H1 (cell line): ENCODE measurements at regions not wholly inside any gene's neighbourhood (a gene's known extent, or its start where the extent isn't known, plus 50 kb on each side); places are given as distances from the start of the nearest gene placed in this dataset.

ENCODE experiments used
- TF ChIP-seq, protein P1 (sequence below): fragments of 300-600 bp; sonication (generic); IDR thresholded peaks from 2 replicates; pipeline ENCODE4 v1.7.1; 2012; ENCODE audit warnings: low read length, moderate library complexity, mild to moderate bottlenecking, inconsistent platforms; ENCODE audit not compliant: insufficient replicate concordance

DNA sequence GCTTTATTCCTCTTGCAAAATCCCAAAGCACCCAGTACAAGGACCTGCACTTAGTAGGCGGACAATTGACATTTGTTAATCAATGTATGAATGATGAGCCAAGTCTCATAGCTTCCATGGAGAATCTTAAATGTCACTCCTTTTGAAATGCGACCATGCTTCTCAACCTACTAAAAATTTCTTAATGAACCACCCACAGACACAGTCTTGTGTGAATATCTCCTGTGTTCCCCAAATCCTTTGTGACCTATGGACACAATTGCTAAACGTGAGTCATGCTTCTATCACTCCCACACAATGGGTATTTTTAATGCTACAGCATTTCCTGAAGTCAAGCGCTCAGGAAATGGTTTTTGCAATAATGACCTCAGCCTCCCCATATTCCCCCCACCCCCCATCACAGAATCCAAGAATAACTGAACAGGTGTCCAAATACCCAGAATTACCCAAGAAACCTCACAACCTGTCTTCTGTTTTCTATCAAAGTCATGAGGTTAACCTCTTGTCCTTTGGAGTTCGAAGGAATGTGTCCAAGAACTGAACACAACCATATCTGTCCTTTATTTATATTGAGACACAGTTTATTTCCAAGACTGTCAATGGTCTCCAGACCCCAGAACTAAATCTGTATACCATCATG, 163.6 kb upstream of the PLEKHG7 start (continued):
- TF ChIP-seq, protein P1, sequence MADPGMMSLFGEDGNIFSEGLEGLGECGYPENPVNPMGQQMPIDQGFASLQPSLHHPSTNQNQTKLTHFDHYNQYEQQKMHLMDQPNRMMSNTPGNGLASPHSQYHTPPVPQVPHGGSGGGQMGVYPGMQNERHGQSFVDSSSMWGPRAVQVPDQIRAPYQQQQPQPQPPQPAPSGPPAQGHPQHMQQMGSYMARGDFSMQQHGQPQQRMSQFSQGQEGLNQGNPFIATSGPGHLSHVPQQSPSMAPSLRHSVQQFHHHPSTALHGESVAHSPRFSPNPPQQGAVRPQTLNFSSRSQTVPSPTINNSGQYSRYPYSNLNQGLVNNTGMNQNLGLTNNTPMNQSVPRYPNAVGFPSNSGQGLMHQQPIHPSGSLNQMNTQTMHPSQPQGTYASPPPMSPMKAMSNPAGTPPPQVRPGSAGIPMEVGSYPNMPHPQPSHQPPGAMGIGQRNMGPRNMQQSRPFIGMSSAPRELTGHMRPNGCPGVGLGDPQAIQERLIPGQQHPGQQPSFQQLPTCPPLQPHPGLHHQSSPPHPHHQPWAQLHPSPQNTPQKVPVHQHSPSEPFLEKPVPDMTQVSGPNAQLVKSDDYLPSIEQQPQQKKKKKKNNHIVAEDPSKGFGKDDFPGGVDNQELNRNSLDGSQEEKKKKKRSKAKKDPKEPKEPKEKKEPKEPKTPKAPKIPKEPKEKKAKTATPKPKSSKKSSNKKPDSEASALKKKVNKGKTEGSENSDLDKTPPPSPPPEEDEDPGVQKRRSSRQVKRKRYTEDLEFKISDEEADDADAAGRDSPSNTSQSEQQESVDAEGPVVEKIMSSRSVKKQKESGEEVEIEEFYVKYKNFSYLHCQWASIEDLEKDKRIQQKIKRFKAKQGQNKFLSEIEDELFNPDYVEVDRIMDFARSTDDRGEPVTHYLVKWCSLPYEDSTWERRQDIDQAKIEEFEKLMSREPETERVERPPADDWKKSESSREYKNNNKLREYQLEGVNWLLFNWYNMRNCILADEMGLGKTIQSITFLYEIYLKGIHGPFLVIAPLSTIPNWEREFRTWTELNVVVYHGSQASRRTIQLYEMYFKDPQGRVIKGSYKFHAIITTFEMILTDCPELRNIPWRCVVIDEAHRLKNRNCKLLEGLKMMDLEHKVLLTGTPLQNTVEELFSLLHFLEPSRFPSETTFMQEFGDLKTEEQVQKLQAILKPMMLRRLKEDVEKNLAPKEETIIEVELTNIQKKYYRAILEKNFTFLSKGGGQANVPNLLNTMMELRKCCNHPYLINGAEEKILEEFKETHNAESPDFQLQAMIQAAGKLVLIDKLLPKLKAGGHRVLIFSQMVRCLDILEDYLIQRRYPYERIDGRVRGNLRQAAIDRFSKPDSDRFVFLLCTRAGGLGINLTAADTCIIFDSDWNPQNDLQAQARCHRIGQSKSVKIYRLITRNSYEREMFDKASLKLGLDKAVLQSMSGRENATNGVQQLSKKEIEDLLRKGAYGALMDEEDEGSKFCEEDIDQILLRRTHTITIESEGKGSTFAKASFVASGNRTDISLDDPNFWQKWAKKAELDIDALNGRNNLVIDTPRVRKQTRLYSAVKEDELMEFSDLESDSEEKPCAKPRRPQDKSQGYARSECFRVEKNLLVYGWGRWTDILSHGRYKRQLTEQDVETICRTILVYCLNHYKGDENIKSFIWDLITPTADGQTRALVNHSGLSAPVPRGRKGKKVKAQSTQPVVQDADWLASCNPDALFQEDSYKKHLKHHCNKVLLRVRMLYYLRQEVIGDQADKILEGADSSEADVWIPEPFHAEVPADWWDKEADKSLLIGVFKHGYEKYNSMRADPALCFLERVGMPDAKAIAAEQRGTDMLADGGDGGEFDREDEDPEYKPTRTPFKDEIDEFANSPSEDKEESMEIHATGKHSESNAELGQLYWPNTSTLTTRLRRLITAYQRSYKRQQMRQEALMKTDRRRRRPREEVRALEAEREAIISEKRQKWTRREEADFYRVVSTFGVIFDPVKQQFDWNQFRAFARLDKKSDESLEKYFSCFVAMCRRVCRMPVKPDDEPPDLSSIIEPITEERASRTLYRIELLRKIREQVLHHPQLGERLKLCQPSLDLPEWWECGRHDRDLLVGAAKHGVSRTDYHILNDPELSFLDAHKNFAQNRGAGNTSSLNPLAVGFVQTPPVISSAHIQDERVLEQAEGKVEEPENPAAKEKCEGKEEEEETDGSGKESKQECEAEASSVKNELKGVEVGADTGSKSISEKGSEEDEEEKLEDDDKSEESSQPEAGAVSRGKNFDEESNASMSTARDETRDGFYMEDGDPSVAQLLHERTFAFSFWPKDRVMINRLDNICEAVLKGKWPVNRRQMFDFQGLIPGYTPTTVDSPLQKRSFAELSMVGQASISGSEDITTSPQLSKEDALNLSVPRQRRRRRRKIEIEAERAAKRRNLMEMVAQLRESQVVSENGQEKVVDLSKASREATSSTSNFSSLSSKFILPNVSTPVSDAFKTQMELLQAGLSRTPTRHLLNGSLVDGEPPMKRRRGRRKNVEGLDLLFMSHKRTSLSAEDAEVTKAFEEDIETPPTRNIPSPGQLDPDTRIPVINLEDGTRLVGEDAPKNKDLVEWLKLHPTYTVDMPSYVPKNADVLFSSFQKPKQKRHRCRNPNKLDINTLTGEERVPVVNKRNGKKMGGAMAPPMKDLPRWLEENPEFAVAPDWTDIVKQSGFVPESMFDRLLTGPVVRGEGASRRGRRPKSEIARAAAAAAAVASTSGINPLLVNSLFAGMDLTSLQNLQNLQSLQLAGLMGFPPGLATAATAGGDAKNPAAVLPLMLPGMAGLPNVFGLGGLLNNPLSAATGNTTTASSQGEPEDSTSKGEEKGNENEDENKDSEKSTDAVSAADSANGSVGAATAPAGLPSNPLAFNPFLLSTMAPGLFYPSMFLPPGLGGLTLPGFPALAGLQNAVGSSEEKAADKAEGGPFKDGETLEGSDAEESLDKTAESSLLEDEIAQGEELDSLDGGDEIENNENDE, result no peak
- TF ChIP-seq, all 59 proteins: peak for 0
